Chondrocyte (in vitro differentiated cells): ENCODE measurements at regions not wholly inside any gene's neighbourhood (a gene's known extent, or its start where the extent isn't known, plus 50 kb on each side); places are given as distances from the start of the nearest gene placed in this dataset.

Source experiments
- DNase-seq: peaks from one replicate; pipeline ENCODE4 v3.0.0; 2021; ENCODE audit warnings: mixed read lengths, low spot score
- H3K27ac Mint-ChIP-seq: one replicate; pipeline ENCODE4 v1.8.0; 2021; ENCODE audit warnings: mild to moderate bottlenecking, moderate library complexity, mixed read lengths; ENCODE audit not compliant: unreplicated experiment
- H3K27me3 Mint-ChIP-seq: 2 replicates; pipeline ENCODE4 v1.8.0; 2021; ENCODE audit warnings: low read depth, mixed read lengths
- H3K36me3 Mint-ChIP-seq: 2 replicates; pipeline ENCODE4 v1.8.0; 2021; ENCODE audit warnings: low read depth, mixed read lengths
- H3K4me1 Mint-ChIP-seq: 2 replicates; pipeline ENCODE4 v1.8.0; 2021; ENCODE audit warnings: low read depth, mild to moderate bottlenecking, mixed read lengths
- H3K4me3 Mint-ChIP-seq: one replicate; pipeline ENCODE4 v1.8.0; 2021; ENCODE audit warnings: mild to moderate bottlenecking, moderate library complexity, mixed read lengths; ENCODE audit not compliant: unreplicated experiment
- H3K9me3 Mint-ChIP-seq: 2 replicates; pipeline ENCODE4 v1.8.0; 2021; ENCODE audit warnings: low read depth, mixed read lengths
- TF ChIP-seq, protein P1 (sequence below): fragments of 200-600 bp; sonication (generic); IDR thresholded peaks from 2 replicates; pipeline ENCODE4 v1.5.0; 2021; ENCODE audit warnings: antibody characterized with exemption, mild to moderate bottlenecking, moderate library complexity

- no peaks in the 10 kb centered on the region for H3K4me1 Mint-ChIP-seq
- H3K4me3 Mint-ChIP-seq: no peak overlapping the region
- DNase-seq: no peak
- no peaks in the 10 kb centered on the region for H3K36me3 Mint-ChIP-seq
- H3K27me3 Mint-ChIP-seq: peaks cover 3% of the 10 kb centered on the region
- H3K9me3 Mint-ChIP-seq: no peaks in the 10 kb centered on the region
- TF ChIP-seq, protein P1, sequence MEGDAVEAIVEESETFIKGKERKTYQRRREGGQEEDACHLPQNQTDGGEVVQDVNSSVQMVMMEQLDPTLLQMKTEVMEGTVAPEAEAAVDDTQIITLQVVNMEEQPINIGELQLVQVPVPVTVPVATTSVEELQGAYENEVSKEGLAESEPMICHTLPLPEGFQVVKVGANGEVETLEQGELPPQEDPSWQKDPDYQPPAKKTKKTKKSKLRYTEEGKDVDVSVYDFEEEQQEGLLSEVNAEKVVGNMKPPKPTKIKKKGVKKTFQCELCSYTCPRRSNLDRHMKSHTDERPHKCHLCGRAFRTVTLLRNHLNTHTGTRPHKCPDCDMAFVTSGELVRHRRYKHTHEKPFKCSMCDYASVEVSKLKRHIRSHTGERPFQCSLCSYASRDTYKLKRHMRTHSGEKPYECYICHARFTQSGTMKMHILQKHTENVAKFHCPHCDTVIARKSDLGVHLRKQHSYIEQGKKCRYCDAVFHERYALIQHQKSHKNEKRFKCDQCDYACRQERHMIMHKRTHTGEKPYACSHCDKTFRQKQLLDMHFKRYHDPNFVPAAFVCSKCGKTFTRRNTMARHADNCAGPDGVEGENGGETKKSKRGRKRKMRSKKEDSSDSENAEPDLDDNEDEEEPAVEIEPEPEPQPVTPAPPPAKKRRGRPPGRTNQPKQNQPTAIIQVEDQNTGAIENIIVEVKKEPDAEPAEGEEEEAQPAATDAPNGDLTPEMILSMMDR: no peak
- no peak overlapping the region for H3K27ac Mint-ChIP-seq
These were observed 139.3 kb upstream of the KBTBD8 start for GRCh38 chr3:66858656-66859381.

DNA sequence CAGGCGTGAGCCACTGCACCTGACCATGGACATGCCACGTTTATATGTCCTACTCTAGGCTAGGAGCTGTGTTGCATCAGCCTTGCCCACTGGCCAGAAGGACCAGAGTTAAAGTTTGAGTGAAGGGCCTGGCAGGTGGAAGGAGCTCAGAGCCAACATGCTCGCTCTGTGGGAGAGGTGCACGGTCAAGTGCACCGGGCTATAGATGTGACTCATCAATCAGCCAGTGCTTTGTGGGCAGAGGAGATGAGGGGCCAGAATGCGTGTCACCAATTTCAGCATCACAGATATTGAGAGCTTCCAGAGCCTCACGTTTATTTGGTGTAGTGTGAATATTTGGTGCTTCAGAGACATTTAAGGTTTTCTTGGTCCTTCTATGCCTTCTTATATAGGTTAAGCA, 137.3 kb upstream of the KBTBD8 start:
- no peaks in the 10 kb centered on the region for H3K4me1 Mint-ChIP-seq
- H3K4me3 Mint-ChIP-seq: no peak overlapping the region
- no peaks in the 10 kb centered on the region for H3K27me3 Mint-ChIP-seq
- no peak overlapping the region for H3K27ac Mint-ChIP-seq
- no peak for DNase-seq
- no peaks in the 10 kb centered on the region for H3K36me3 Mint-ChIP-seq
- H3K9me3 Mint-ChIP-seq: no peaks in the 10 kb centered on the region
- TF ChIP-seq, protein P1: no peak

DNA sequence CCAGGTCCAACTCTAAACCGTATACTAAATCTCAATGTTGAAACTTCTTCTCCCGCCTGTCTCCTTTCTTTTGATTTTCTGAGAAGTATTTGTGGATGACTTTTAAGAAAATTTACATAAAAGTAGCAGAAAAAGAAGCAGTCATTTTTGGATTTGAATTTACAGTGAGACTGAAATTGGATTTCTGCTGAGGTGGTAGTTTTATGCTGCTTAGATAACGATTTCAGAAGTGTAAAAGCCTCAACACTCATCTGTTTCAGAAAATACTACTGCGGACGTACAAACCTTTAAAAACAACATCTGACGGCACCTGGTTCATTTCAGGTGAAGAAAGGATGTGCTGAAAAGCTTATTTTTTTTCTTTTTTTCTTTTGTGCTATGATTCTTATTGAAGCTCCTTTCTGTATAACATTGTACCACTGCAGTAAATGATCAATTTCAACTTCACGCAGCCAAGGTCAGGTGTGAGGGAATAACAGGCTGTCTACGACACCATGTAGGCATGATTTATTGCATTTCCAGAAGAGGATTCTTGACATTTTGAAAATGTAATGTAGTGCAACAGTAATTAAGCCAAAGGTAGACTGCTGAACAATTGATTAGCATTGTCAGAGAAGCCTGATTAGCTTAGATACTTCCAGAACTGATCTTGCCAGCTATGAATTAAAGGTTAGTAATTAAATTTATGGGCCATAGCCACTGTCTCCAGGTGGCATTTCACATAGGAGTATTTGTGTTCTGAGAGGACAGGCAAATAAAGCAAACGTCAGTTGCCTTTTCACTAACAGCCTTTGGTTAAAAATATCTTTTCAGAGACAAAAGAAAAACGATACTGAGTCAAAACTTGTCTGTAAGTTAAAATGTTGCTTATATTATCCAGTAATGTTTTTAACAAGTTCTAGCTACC, 134.6 kb upstream of the KBTBD8 start:
- TF ChIP-seq, protein P1: no peak
- Mint-ChIP-seq H3K27ac (no peak overlapping the region), H3K27me3 (no peaks in the 10 kb centered on the region), H3K4me1 (no peaks in the 10 kb centered on the region), H3K4me3 (no peak overlapping the region), H3K9me3 (no peaks in the 10 kb centered on the region), H3K36me3 (no peaks in the 10 kb centered on the region)
- DNase-seq: no peak

DNA sequence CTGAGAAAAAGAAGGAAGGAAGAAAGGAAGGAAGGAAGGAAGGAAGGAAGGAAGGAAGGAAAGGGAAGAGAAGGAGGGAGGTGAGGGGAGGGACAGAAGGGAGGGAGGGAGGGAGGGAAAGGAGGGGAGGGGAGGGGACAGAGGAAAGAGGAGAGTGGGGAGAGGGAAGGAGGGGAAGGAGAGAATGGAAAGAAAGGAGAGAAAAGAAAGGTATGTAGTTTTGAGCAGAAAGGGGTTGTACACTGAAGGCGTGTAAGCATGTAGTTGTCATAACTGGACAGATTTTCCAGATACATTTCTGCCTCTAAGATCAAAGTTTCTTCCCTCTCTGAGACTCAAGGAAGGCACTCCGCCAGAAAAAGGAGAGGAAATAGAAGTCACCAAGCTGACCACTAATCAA, 113.4 kb upstream of the KBTBD8 start:
- no peak for DNase-seq
- Mint-ChIP-seq H3K36me3 (peaks cover 2% of the 10 kb centered on the region), H3K27ac (peak overlapping the region; percentile 93), H3K9me3 (peaks cover 8% of the 10 kb centered on the region), H3K4me1 (peaks cover 16% of the 10 kb centered on the region), H3K4me3 (no peak overlapping the region), H3K27me3 (peaks cover 6% of the 10 kb centered on the region)
- TF ChIP-seq, protein P1: no peak

- Mint-ChIP-seq H3K36me3 (peaks cover 2% of the 10 kb centered on the region), H3K4me1 (peaks cover 16% of the 10 kb centered on the region), H3K27ac (peak overlapping the region; percentile 93), H3K27me3 (peaks cover 10% of the 10 kb centered on the region), H3K4me3 (no peak overlapping the region), H3K9me3 (peaks cover 8% of the 10 kb centered on the region)
- DNase-seq: no peak
- TF ChIP-seq, protein P1: no peak
These were observed 112.6 kb upstream of the KBTBD8 start for GRCh38 chr3:66885326-66886000.
